Cardiac fibroblast (primary cell): ENCODE measurements at regions not wholly inside any gene's neighbourhood (a gene's known extent, or its start where the extent isn't known, plus 50 kb on each side); places are given as distances from the start of the nearest gene placed in this dataset.

Experiments used
- DNase-seq, 2 donors: peaks; one replicate each; pipeline versions ENCODE4 v3.0.0 to v3.0.0-alpha.2; 2010; ENCODE audit warnings: low read depth in 2 of 2
- H3K4me3 ChIP-seq, 2 donors: replicated peaks in 1 of 2; 1 replicate in 1 of 2; 2 replicates in 1 of 2; pipeline ENCODE4 v1.5.1; 2011; ENCODE audit warnings: low read depth in 2 of 2, low read length in 2 of 2, mild to moderate bottlenecking in 2 of 2, moderate library complexity in 1 of 2
- CTCF ChIP-seq: IDR thresholded peaks from one replicate; pipeline ENCODE4 v1.5.1; 2011; ENCODE audit warnings: low read depth, mild to moderate bottlenecking, low read length, inconsistent platforms

GRCh38 chr12:107571492-107571891 is 114.1 kb upstream of the PWP1 start:
- H3K4me3 ChIP-seq, result no peak overlapping the region
- DNase-seq, result no peak
- TF ChIP-seq CTCF, result no peak

GRCh38 chr12:107574691-107575090 is 110.9 kb upstream of the PWP1 start:
- no peak overlapping the region for H3K4me3 ChIP-seq
- no peak for DNase-seq
- TF ChIP-seq CTCF, result no peak

GRCh38 chr12:107580750-107581618 is 104.6 kb upstream of the PWP1 start:
- no peak for TF ChIP-seq CTCF
- peak overlapping the region in 1 of 2 donors; percentile 7 for H3K4me3 ChIP-seq
- DNase-seq, result peak in 1 of 2 donors; percentile 7

GRCh38 chr12:107581619-107582015 is 104.0 kb upstream of the PWP1 start:
- TF ChIP-seq CTCF, result no peak
- no peak for DNase-seq
- H3K4me3 ChIP-seq, result no peak overlapping the region

- no peak for TF ChIP-seq CTCF
- DNase-seq, result no peak
- H3K4me3 ChIP-seq, result no peak overlapping the region
These were observed 102.0 kb upstream of the PWP1 start for GRCh38 chr12:107583551-107583950.

- H3K4me3 ChIP-seq, result no peak overlapping the region
- TF ChIP-seq CTCF, result no peak
- no peak for DNase-seq
These were observed 101.0 kb upstream of the PWP1 start for GRCh38 chr12:107584563-107584962.
